ENCODE measurements at regions not wholly inside any gene's neighbourhood (a gene's known extent, or its start where the extent isn't known, plus 50 kb on each side); places are given as distances from the start of the nearest gene placed in this dataset.
"Not testable (repeated sequence)": the region's sequence is repeated elsewhere in the genome, so short reads cannot be mapped to it uniquely, and the experiment has no call there.

DNA sequence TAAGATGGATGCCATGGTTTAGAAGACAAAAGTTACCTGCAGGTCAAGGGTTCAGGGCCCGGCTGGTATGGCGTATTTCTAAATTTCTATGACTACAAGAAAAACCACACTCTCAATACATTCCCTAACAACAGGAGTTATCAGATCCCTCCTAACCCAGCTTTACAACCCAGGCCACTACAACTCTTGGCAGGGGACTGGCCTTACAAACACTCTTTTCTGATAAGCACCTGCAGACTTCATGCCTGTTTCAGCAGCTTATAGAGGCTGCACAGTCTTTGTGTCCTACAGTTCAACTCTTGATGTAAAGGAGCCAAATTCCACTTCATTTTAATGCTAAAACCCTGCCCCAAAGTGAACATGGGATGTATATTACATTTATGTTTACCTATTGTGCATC is 461.4 kb downstream of the SIPA1L2 start:
- Histone ChIP-seq H3K4me3 (ENCODE audit: low read depth in 1 of 3, low read length in 3 of 3) (no peak overlapping the region), H3K27me3 (ENCODE audit: control insufficient read depth in 3 of 3, insufficient read depth in 3 of 3, low read length in 3 of 3) (no peaks in the 10 kb centered on the region), H3K9me3 (ENCODE audit: control insufficient read depth in 2 of 2, insufficient read depth in 1 of 2, low read depth in 1 of 2, low read length in 1 of 2) (no peaks in the 10 kb centered on the region), H3K27ac (ENCODE audit: low read depth in 1 of 3, low read length in 2 of 3) (no peak overlapping the region), H3K4me1 (ENCODE audit: control insufficient read depth in 3 of 3, insufficient read depth in 2 of 3, low read depth in 1 of 3, low read length in 2 of 3) (no peaks in the 10 kb centered on the region), H3K36me3 (ENCODE audit: control insufficient read depth in 3 of 3, insufficient read depth in 2 of 3, low read depth in 1 of 3, low read length in 3 of 3) (no peaks in the 10 kb centered on the region)
- 28 to 41% (median 35%) methylated on average over 2 of the region's 2 CpGs for WGBS, 3 donors
- DNase-seq (peak in 1 of 2 donors; percentile 23), FAIRE-seq (no peak)

DNA sequence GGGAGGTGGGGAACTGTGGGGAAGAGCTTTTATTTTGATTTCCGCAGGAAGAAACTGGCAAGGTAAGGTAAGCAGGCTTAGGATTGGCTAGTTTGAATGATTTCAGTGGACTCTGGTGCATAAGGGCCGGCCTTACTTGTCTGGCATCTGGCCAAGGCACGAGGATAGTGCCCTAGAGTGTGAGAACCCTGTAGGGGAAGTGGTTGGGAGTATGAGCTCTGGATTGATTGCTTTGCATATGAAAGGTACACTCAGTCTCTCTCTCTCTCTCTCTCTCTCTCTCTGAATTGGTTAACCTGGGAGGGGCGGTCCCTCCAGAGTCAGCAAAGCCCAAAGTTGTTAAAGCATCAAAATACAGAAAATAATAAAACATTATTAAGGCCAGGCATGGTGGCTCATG is 463.0 kb downstream of the SIPA1L2 start:
- no peak for FAIRE-seq
- 33 to 48% (median 41%) methylated on average over 4 of the region's 4 CpGs for WGBS, 3 donors
- Histone ChIP-seq H3K36me3 (ENCODE audit: control insufficient read depth in 3 of 3, insufficient read depth in 2 of 3, low read depth in 1 of 3, low read length in 3 of 3) (no peaks in the 10 kb centered on the region), H3K4me3 (ENCODE audit: low read depth in 1 of 3, low read length in 3 of 3) (no peak overlapping the region), H3K9me3 (ENCODE audit: control insufficient read depth in 2 of 2, insufficient read depth in 1 of 2, low read depth in 1 of 2, low read length in 1 of 2) (no peaks in the 10 kb centered on the region), H3K27me3 (ENCODE audit: control insufficient read depth in 3 of 3, insufficient read depth in 3 of 3, low read length in 3 of 3) (no peaks in the 10 kb centered on the region), H3K27ac (ENCODE audit: low read depth in 1 of 3, low read length in 2 of 3) (no peak overlapping the region), H3K4me1 (ENCODE audit: control insufficient read depth in 3 of 3, insufficient read depth in 2 of 3, low read depth in 1 of 3, low read length in 2 of 3) (no peaks in the 10 kb centered on the region)
- DNase-seq, result peak; percentile 14 to 74

DNA sequence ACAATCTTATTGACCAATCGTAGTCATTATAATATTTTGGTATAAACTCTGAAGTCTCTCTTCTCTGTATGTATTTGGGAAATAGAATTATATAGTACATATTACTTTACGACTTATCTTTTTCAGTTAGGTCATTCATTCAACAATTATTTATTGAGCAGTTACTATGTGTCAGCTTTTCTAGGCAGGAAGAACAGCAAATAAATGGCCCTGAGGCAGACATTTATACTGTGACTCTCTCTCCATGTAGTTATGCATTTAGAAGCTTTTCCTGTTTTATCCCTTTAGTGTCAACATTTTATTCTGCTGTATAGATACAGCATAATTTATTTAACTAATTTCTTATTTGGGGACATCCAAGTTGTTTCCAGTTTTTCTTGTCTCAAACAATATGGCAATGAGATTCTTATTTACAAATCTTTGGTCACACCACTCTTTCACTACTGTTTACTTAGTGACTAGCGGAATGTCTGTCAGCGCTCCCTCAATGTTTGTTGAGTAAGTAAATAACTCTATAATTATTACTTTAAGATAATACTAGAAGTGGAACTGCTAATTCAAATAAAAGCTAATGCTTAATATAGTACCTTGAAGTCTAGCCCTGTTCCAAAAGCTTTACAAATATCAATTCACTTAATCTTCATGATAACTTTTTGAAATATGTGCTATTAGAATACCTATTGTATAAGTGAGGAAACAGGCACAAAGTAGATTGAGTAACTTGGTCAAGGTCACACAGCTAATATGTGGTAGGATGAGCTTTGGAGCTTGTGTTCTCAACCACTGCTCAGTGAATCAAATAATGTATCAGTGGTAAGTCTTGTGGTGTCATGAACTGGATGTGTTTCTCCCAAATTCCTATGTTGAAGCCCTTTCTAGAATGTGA is 465.6 kb downstream of the SIPA1L2 start:
- no peaks in the 10 kb centered on the region for H3K9me3 ChIP-seq (ENCODE audit: control insufficient read depth in 2 of 2, insufficient read depth in 1 of 2, low read depth in 1 of 2, low read length in 1 of 2)
- H3K4me1 ChIP-seq (ENCODE audit: control insufficient read depth in 3 of 3, insufficient read depth in 2 of 3, low read depth in 1 of 3, low read length in 2 of 3), result no peaks in the 10 kb centered on the region
- DNase-seq, result no peak
- FAIRE-seq, result no peak
- H3K36me3 ChIP-seq (ENCODE audit: control insufficient read depth in 3 of 3, insufficient read depth in 2 of 3, low read depth in 1 of 3, low read length in 3 of 3), result no peaks in the 10 kb centered on the region
- no peak overlapping the region for H3K27ac ChIP-seq (ENCODE audit: low read depth in 1 of 3, low read length in 2 of 3)
- H3K27me3 ChIP-seq (ENCODE audit: control insufficient read depth in 3 of 3, insufficient read depth in 3 of 3, low read length in 3 of 3), result no peaks in the 10 kb centered on the region
- H3K4me3 ChIP-seq (ENCODE audit: low read depth in 1 of 3, low read length in 3 of 3), result no peak overlapping the region
- 66 to 72% (median 72%) methylated on average over 4 of the region's 4 CpGs for WGBS, 3 donors

DNA sequence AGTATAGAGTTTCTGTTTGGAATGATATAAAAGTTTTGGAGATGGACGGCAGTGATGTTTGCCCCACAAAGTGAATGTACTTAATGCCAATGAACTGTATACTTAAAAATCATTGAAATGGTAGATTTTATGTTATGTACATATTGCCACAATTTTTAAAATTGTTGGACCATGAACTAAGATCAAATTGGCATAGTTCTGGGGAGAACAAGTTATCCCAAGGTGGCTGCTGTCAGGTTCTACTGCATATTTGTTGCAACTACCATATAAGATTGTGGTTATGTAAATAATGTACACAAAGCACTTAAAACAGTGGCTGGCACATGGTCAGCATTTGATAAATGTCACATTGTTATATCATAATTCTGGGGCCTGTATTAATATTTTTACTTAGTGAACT is 466.4 kb downstream of the SIPA1L2 start:
- FAIRE-seq (no peak), DNase-seq (no peak)
- H3K27ac ChIP-seq (ENCODE audit: low read depth in 1 of 3, low read length in 2 of 3), result no peak overlapping the region
- H3K27me3 ChIP-seq (ENCODE audit: control insufficient read depth in 3 of 3, insufficient read depth in 3 of 3, low read length in 3 of 3), result no peaks in the 10 kb centered on the region
- H3K4me3 ChIP-seq (ENCODE audit: low read depth in 1 of 3, low read length in 3 of 3), result no peak overlapping the region
- no peaks in the 10 kb centered on the region for H3K36me3 ChIP-seq (ENCODE audit: control insufficient read depth in 3 of 3, insufficient read depth in 2 of 3, low read depth in 1 of 3, low read length in 3 of 3)
- no peaks in the 10 kb centered on the region for H3K9me3 ChIP-seq (ENCODE audit: control insufficient read depth in 2 of 2, insufficient read depth in 1 of 2, low read depth in 1 of 2, low read length in 1 of 2)
- 89 to 93% (median 90%) methylated on average over 1 of the region's 1 CpG for WGBS, 3 donors
- no peaks in the 10 kb centered on the region for H3K4me1 ChIP-seq (ENCODE audit: control insufficient read depth in 3 of 3, insufficient read depth in 2 of 3, low read depth in 1 of 3, low read length in 2 of 3)

DNA sequence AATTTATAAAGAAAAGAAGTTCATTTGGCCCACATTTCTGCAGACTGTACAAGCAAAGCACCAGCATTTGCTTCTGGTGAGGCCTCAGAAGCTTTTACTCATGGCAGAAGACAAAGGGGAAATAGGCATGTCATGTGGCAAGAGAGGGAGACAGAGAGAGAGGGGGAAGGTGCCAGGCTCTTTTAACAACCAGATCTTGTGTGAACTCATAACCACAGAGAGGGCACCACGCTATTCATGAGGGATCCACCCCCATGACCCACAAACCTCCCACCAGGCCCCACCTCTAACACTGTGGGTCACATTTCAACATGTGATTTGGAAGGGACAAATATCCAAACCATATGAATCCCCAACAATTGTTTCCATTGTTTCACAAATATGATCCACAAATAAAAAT is 467.9 kb downstream of the SIPA1L2 start:
- Histone ChIP-seq H3K27ac (ENCODE audit: low read depth in 1 of 3, low read length in 2 of 3) (no peak overlapping the region), H3K4me1 (ENCODE audit: control insufficient read depth in 3 of 3, insufficient read depth in 2 of 3, low read depth in 1 of 3, low read length in 2 of 3) (no peaks in the 10 kb centered on the region), H3K36me3 (ENCODE audit: control insufficient read depth in 3 of 3, insufficient read depth in 2 of 3, low read depth in 1 of 3, low read length in 3 of 3) (no peaks in the 10 kb centered on the region), H3K4me3 (ENCODE audit: low read depth in 1 of 3, low read length in 3 of 3) (no peak overlapping the region), H3K9me3 (ENCODE audit: control insufficient read depth in 2 of 2, insufficient read depth in 1 of 2, low read depth in 1 of 2, low read length in 1 of 2) (no peaks in the 10 kb centered on the region), H3K27me3 (ENCODE audit: control insufficient read depth in 3 of 3, insufficient read depth in 3 of 3, low read length in 3 of 3) (no peaks in the 10 kb centered on the region)
- DNase-seq (no peak), FAIRE-seq (no peak)
- 74 to 90% (median 75%) methylated on average over 1 of the region's 1 CpG for WGBS, 3 donors

DNA sequence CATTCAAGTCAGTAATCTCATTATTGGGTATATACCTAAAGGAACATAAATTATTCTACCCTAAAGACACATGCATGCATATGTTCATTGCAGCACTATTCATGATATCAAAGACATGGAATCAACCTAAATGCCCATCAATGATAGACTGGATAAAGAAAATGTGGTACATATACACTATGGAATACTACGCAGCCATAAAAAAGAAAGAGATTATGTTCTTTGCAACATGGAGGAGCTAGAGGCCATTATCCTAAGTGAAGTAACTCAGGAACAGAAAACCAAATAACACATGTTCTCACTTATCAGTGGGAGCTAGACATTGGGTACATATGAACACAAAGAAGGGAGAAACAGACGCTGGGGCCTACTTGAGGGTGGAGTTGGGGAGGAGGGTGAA is 471.4 kb downstream of the SIPA1L2 start:
- WGBS, 3 donors, result 87 to 97% (median 92%) methylated on average over 2 of the region's 2 CpGs
- H3K27ac ChIP-seq (ENCODE audit: low read depth in 1 of 3, low read length in 2 of 3); DNase-seq; FAIRE-seq; H3K36me3 ChIP-seq (ENCODE audit: control insufficient read depth in 3 of 3, insufficient read depth in 2 of 3, low read depth in 1 of 3, low read length in 3 of 3); H3K4me3 ChIP-seq (ENCODE audit: low read depth in 1 of 3, low read length in 3 of 3); H3K27me3 ChIP-seq (ENCODE audit: control insufficient read depth in 3 of 3, insufficient read depth in 3 of 3, low read length in 3 of 3); H3K4me1 ChIP-seq (ENCODE audit: control insufficient read depth in 3 of 3, insufficient read depth in 2 of 3, low read depth in 1 of 3, low read length in 2 of 3); H3K9me3 ChIP-seq (ENCODE audit: control insufficient read depth in 2 of 2, insufficient read depth in 1 of 2, low read depth in 1 of 2, low read length in 1 of 2): not testable (repeated sequence)

DNA sequence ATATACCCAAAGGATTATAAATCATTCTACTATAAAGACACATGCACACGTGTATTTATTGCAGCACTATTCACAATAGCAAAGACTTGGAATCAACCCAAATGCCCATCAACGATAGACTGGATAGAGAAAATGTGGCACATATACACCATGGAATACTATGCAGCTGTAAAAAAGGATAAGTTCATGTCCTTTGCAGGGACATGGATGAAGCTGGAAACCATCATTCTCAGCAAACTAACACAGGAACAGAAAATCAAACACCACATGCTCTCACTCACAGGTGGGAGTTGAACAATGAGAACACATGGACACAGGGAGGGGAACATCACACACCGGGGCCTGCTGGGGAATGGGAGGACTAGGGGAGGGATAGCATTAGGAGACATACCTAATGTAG is 473.9 kb downstream of the SIPA1L2 start:
- FAIRE-seq; H3K9me3 ChIP-seq (ENCODE audit: control insufficient read depth in 2 of 2, insufficient read depth in 1 of 2, low read depth in 1 of 2, low read length in 1 of 2); H3K4me3 ChIP-seq (ENCODE audit: low read depth in 1 of 3, low read length in 3 of 3); DNase-seq; H3K27ac ChIP-seq (ENCODE audit: low read depth in 1 of 3, low read length in 2 of 3); H3K27me3 ChIP-seq (ENCODE audit: control insufficient read depth in 3 of 3, insufficient read depth in 3 of 3, low read length in 3 of 3); H3K4me1 ChIP-seq (ENCODE audit: control insufficient read depth in 3 of 3, insufficient read depth in 2 of 3, low read depth in 1 of 3, low read length in 2 of 3); H3K36me3 ChIP-seq (ENCODE audit: control insufficient read depth in 3 of 3, insufficient read depth in 2 of 3, low read depth in 1 of 3, low read length in 3 of 3): not testable (repeated sequence)
- WGBS, 3 donors, result 75 to 92% (median 83%) methylated on average over 3 of the region's 3 CpGs

DNA sequence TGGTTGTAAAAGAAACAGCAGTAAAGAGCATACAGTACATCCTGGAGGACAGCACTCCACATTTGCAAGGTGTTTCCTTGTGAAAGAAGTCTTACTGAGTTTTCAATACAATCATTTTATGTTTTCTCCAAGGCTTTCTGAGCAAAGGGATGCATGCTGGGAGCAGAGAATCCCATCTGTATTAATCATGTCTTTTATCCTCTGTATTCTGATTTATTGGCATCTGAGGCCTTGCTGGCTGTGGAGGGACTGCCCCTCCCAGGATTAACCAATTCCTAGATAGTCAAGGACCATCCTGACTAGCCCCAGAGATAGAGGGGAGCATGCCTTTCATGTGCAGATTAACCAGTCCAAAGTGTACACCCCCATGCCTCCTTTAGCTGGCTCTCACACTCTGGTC is 476.3 kb downstream of the SIPA1L2 start:
- no peaks in the 10 kb centered on the region for H3K36me3 ChIP-seq (ENCODE audit: control insufficient read depth in 3 of 3, insufficient read depth in 2 of 3, low read depth in 1 of 3, low read length in 3 of 3)
- no peaks in the 10 kb centered on the region for H3K9me3 ChIP-seq (ENCODE audit: control insufficient read depth in 2 of 2, insufficient read depth in 1 of 2, low read depth in 1 of 2, low read length in 1 of 2)
- H3K4me1 ChIP-seq (ENCODE audit: control insufficient read depth in 3 of 3, insufficient read depth in 2 of 3, low read depth in 1 of 3, low read length in 2 of 3), result no peaks in the 10 kb centered on the region
- DNase-seq, result no peak
- FAIRE-seq, result no peak
- H3K4me3 ChIP-seq (ENCODE audit: low read depth in 1 of 3, low read length in 3 of 3), result no peak overlapping the region
- no peaks in the 10 kb centered on the region for H3K27me3 ChIP-seq (ENCODE audit: control insufficient read depth in 3 of 3, insufficient read depth in 3 of 3, low read length in 3 of 3)
- no peak overlapping the region for H3K27ac ChIP-seq (ENCODE audit: low read depth in 1 of 3, low read length in 2 of 3)

All from small intestine (tissue), 7 donors.